Endodermal cell (in vitro differentiated cells): ENCODE measurements at regions not wholly inside any gene's neighbourhood (a gene's known extent, or its start where the extent isn't known, plus 50 kb on each side); places are given as distances from the start of the nearest gene placed in this dataset.

Experiments
- DNase-seq: peaks from one replicate; pipeline ENCODE4 v3.0.0-alpha.2; 2017
- H3K27ac ChIP-seq: 2 replicates; pipeline ENCODE4 v1.5.1; 2013; ENCODE audit warnings: mild to moderate bottlenecking, low read depth, low read length, moderate library complexity
- H3K27me3 ChIP-seq: 2 replicates; pipeline ENCODE4 v1.6.1; 2013; ENCODE audit warnings: mild to moderate bottlenecking, low read length, moderate library complexity; ENCODE audit not compliant: insufficient read depth, control insufficient read depth, poor library complexity, severe bottlenecking
- H3K36me3 ChIP-seq: 2 replicates; pipeline ENCODE4 v1.7.0; 2013; ENCODE audit warnings: mild to moderate bottlenecking, low read length, moderate library complexity; ENCODE audit not compliant: control insufficient read depth, insufficient read depth
- H3K4me1 ChIP-seq: one replicate; pipeline ENCODE4 v1.7.0; 2013; ENCODE audit warnings: low read length; ENCODE audit not compliant: control insufficient read depth, insufficient read depth
- H3K4me3 ChIP-seq: 2 replicates; pipeline ENCODE4 v1.5.1; 2013; ENCODE audit warnings: mild to moderate bottlenecking, low read length, moderate library complexity
- H3K9ac ChIP-seq: 2 replicates; pipeline ENCODE4 v1.6.1; 2013; ENCODE audit warnings: mild to moderate bottlenecking, low read length, moderate library complexity; ENCODE audit not compliant: poor library complexity, severe bottlenecking; ENCODE audit errors: extremely low read depth
- H3K9me3 ChIP-seq: 2 replicates; pipeline ENCODE4 v1.6.1; 2013; ENCODE audit warnings: mild to moderate bottlenecking, low read length, moderate library complexity; ENCODE audit not compliant: control insufficient read depth
- H3K27ac Mint-ChIP-seq: 2 replicates; pipeline ENCODE4 v1.8.0; 2020; ENCODE audit warnings: mixed read lengths
- H3K27me3 Mint-ChIP-seq: 2 replicates; pipeline ENCODE4 v1.8.0; 2021; ENCODE audit warnings: mild to moderate bottlenecking, mixed read lengths; ENCODE audit not compliant: insufficient read depth
- H3K36me3 Mint-ChIP-seq: 2 replicates; pipeline ENCODE4 v1.8.0; 2020; ENCODE audit warnings: low read depth, mixed read lengths
- H3K4me1 Mint-ChIP-seq: 2 replicates; pipeline ENCODE4 v1.8.0; 2020; ENCODE audit warnings: mixed read lengths
- H3K4me3 Mint-ChIP-seq: 2 replicates; pipeline ENCODE4 v1.8.0; 2020; ENCODE audit warnings: mild to moderate bottlenecking, moderate library complexity, mixed read lengths
- H3K9me3 Mint-ChIP-seq: 2 replicates; pipeline ENCODE4 v1.8.0; 2020; ENCODE audit warnings: mild to moderate bottlenecking, mixed read lengths
- CTCF ChIP-seq: fragments of 200-600 bp; sonication (generic); conservative IDR thresholded peaks from 2 replicates; pipeline ENCODE4 v1.5.0; 2021; ENCODE audit warnings: antibody characterized with exemption, mild to moderate bottlenecking
- WGBS, 2 experiments: methylation state at CpG; one replicate each; pipeline versions ENCODE4 v1.1.5 to v1.1.7; 2013; ENCODE audit warnings: missing lambda C conversion rate in 2 of 2, mixed read lengths in 1 of 2; ENCODE audit not compliant: insufficient coverage in 1 of 2, insufficient read length in 1 of 2; 5-methylcytosine and 5-hydroxymethylcytosine counted together

- H3K27ac Mint-ChIP-seq: no peak overlapping the region
- no peak overlapping the region for H3K27ac ChIP-seq
- H3K4me3 Mint-ChIP-seq: no peak overlapping the region
- no peaks in the 10 kb centered on the region for H3K4me1 ChIP-seq
- no peak for TF ChIP-seq CTCF
- no peaks in the 10 kb centered on the region for H3K36me3 ChIP-seq
- H3K36me3 Mint-ChIP-seq: no peaks in the 10 kb centered on the region
- 100% methylated on average over 1 of the region's 1 CpG; no CpG with 5 or more reads in 1 of the 2 experiments for WGBS, 2 experiments
- no peaks in the 10 kb centered on the region for H3K9me3 ChIP-seq
- H3K4me3 ChIP-seq: no peak overlapping the region
- H3K27me3 Mint-ChIP-seq: peaks cover 2% of the 10 kb centered on the region
- no peaks in the 10 kb centered on the region for H3K9me3 Mint-ChIP-seq
- H3K9ac ChIP-seq: no peak overlapping the region
- no peak for DNase-seq
- H3K4me1 Mint-ChIP-seq: peaks cover 26% of the 10 kb centered on the region
- no peaks in the 10 kb centered on the region for H3K27me3 ChIP-seq
These were observed 132.4 kb upstream of the RGS6 start for GRCh38 chr14:71799841-71800240.

- H3K9ac ChIP-seq: no peak overlapping the region
- no peaks in the 10 kb centered on the region for H3K4me1 ChIP-seq
- no peak for TF ChIP-seq CTCF
- no peak overlapping the region for H3K4me3 ChIP-seq
- H3K36me3 Mint-ChIP-seq: no peaks in the 10 kb centered on the region
- no peaks in the 10 kb centered on the region for H3K9me3 Mint-ChIP-seq
- H3K27me3 Mint-ChIP-seq: peaks cover 2% of the 10 kb centered on the region
- peaks cover 27% of the 10 kb centered on the region for H3K4me1 Mint-ChIP-seq
- no peaks in the 10 kb centered on the region for H3K9me3 ChIP-seq
- 88 to 97% methylated on average over 4 of the region's 4 CpGs for WGBS, 2 experiments
- H3K27ac ChIP-seq: no peak overlapping the region
- no peaks in the 10 kb centered on the region for H3K36me3 ChIP-seq
- H3K27ac Mint-ChIP-seq: no peak overlapping the region
- no peak for DNase-seq
- H3K27me3 ChIP-seq: no peaks in the 10 kb centered on the region
- H3K4me3 Mint-ChIP-seq: no peak overlapping the region
These were observed 131.4 kb upstream of the RGS6 start for GRCh38 chr14:71800878-71801277.

GRCh38 chr14:71803539-71804260 is 128.5 kb upstream of the RGS6 start:
- no peaks in the 10 kb centered on the region for H3K4me1 ChIP-seq
- Mint-ChIP-seq H3K27me3 (peaks cover 4% of the 10 kb centered on the region), H3K4me1 (peaks cover 38% of the 10 kb centered on the region), H3K36me3 (no peaks in the 10 kb centered on the region), H3K4me3 (no peak overlapping the region), H3K9me3 (no peaks in the 10 kb centered on the region), H3K27ac (no peak overlapping the region)
- no peak overlapping the region for H3K9ac ChIP-seq
- no peak for TF ChIP-seq CTCF
- H3K4me3 ChIP-seq: no peak overlapping the region
- no peak overlapping the region for H3K27ac ChIP-seq
- no peaks in the 10 kb centered on the region for H3K36me3 ChIP-seq
- DNase-seq: no peak
- H3K27me3 ChIP-seq: no peaks in the 10 kb centered on the region
- H3K9me3 ChIP-seq: no peaks in the 10 kb centered on the region
- WGBS, 2 experiments: 88 to 96% methylated on average over 3 of the region's 3 CpGs
